ENCODE measurements at regions not wholly inside any gene's neighbourhood (a gene's known extent, or its start where the extent isn't known, plus 50 kb on each side); places are given as distances from the start of the nearest gene placed in this dataset.
A peak's percentile ranks its signal among the peaks of the same experiment; 100 is the strongest.

DNA sequence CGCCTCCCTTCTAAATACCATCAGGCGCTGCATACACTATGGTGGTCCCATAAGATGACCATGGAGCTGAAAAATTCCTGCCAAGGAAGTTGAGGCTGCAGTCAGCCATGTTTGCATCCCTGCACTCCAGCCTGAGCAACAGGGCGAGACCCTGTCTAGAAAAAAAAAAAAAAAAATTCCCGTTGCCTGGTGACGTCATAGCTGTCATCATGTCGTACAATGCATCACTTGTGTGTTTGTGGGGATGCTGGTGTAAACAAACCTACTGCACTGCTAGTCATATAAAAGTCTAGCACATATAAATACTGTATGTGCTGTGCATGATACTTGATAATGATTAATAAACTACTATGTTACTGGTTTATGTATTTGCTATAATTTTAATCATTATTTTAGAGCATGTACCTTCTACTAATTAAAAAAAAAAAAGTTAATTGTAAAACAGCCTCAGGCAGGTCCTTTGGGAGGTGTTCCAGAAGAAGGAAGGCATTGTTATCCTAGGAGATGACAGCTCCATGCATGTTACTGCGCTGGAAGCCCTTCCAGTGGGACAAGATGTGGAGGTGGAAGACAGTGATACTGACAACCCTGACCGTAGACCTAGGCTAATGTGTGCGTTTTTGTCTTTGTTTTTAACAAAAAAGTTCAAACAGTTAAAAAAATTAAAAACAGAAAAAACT lies 132.6 kb downstream of the BANF2 start:
- Histone ChIP-seq H3K27ac (ENCODE audit: low read length) (no peak overlapping the region), H3K4me3 (ENCODE audit: low read depth in 1 of 2, low read length in 2 of 2) (no peak overlapping the region), H3K27me3 (ENCODE audit: low read depth, low read length) (no peaks in the 10 kb centered on the region), H3K36me3 (ENCODE audit: control insufficient read depth in 1 of 2, insufficient read depth in 2 of 2, low read length in 2 of 2) (no peaks in the 10 kb centered on the region), H3K9me3 (ENCODE audit: control insufficient read depth in 1 of 2, low read length in 2 of 2) (no peaks in the 10 kb centered on the region), H3K4me1 (ENCODE audit: control insufficient read depth in 1 of 2, insufficient read depth in 2 of 2, low read length in 2 of 2) (peaks cover 0 to 11% of the 10 kb centered on the region in 2 donors)

- H3K9me3 ChIP-seq (ENCODE audit: control insufficient read depth in 1 of 2, low read length in 2 of 2): no peaks in the 10 kb centered on the region
- H3K4me3 ChIP-seq (ENCODE audit: low read depth in 1 of 2, low read length in 2 of 2): no peak overlapping the region
- H3K27ac ChIP-seq (ENCODE audit: low read length): no peak overlapping the region
- H3K4me1 ChIP-seq (ENCODE audit: control insufficient read depth in 1 of 2, insufficient read depth in 2 of 2, low read length in 2 of 2): no peaks in the 10 kb centered on the region
- H3K27me3 ChIP-seq (ENCODE audit: low read depth, low read length): no peaks in the 10 kb centered on the region
- no peaks in the 10 kb centered on the region for H3K36me3 ChIP-seq (ENCODE audit: control insufficient read depth in 1 of 2, insufficient read depth in 2 of 2, low read length in 2 of 2)
Observed at GRCh38 chr20:17828598-17829144, 128.9 kb downstream of the BANF2 start.

DNA sequence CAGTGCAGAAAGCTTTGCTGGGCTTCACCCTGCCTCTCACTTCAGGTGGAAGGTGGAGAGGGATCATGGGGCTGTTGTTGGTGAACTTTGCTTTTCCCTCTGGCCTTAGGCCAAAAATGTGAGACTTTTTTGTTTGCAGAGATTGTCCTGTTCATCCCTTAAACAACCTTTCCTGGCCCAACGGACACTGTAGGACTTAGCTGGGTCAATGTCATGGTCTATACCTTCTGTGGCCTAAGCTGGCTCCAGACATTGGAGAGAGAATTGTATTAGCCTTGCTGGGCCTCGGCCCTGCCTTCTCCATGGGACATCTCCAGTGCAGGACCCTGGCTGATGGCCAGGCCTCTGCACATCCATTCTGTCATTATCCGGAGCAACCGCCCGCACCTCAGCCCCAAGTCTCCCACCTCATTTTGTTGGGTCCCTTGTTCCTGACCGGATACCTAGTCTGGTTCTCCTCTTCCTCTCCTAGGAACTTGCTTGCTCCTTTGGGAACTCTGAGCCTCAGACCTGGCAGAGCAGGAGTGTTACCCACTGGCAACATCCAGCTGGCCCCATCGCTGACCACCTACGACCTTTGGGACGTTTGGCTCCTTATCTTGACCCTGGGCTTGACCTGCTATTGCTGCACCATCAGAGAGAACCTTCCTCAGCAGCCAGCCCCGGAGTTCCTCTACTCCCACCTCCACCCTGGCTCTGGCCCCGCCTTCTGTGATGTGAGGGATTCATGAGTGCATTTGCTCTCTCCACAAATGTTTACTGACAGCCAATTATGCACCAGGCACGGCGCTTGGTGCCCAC lies 128.2 kb downstream of the BANF2 start:
- Histone ChIP-seq H3K27me3 (ENCODE audit: low read depth, low read length) (no peaks in the 10 kb centered on the region), H3K4me1 (ENCODE audit: control insufficient read depth in 1 of 2, insufficient read depth in 2 of 2, low read length in 2 of 2) (no peaks in the 10 kb centered on the region), H3K36me3 (ENCODE audit: control insufficient read depth in 1 of 2, insufficient read depth in 2 of 2, low read length in 2 of 2) (no peaks in the 10 kb centered on the region), H3K4me3 (ENCODE audit: low read depth in 1 of 2, low read length in 2 of 2) (no peak overlapping the region), H3K9me3 (ENCODE audit: control insufficient read depth in 1 of 2, low read length in 2 of 2) (no peaks in the 10 kb centered on the region), H3K27ac (ENCODE audit: low read length) (no peak overlapping the region)

DNA sequence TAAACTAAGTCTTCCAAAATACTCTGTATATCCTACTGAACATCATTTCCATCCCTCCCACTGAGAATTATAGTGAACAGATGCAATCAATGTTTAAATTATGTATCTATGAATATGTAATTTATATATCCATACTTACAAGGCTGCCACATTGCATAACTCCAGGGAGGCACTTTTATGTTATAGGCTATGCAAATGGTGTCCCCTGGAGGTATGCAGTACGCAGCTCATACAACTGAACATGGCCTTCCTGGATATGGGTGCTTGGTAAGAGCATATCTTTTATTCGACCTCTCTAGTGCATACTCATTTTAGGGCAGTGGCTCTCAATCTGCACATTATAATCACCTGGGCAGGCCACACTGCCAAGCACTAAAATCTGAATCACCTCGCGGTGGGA lies 127.3 kb downstream of the BANF2 start:
- Histone ChIP-seq H3K9me3 (ENCODE audit: control insufficient read depth in 1 of 2, low read length in 2 of 2) (no peaks in the 10 kb centered on the region), H3K4me1 (ENCODE audit: control insufficient read depth in 1 of 2, insufficient read depth in 2 of 2, low read length in 2 of 2) (no peaks in the 10 kb centered on the region), H3K36me3 (ENCODE audit: control insufficient read depth in 1 of 2, insufficient read depth in 2 of 2, low read length in 2 of 2) (no peaks in the 10 kb centered on the region), H3K27ac (ENCODE audit: low read length) (no peak overlapping the region), H3K27me3 (ENCODE audit: low read depth, low read length) (no peaks in the 10 kb centered on the region), H3K4me3 (ENCODE audit: low read depth in 1 of 2, low read length in 2 of 2) (no peak overlapping the region)

DNA sequence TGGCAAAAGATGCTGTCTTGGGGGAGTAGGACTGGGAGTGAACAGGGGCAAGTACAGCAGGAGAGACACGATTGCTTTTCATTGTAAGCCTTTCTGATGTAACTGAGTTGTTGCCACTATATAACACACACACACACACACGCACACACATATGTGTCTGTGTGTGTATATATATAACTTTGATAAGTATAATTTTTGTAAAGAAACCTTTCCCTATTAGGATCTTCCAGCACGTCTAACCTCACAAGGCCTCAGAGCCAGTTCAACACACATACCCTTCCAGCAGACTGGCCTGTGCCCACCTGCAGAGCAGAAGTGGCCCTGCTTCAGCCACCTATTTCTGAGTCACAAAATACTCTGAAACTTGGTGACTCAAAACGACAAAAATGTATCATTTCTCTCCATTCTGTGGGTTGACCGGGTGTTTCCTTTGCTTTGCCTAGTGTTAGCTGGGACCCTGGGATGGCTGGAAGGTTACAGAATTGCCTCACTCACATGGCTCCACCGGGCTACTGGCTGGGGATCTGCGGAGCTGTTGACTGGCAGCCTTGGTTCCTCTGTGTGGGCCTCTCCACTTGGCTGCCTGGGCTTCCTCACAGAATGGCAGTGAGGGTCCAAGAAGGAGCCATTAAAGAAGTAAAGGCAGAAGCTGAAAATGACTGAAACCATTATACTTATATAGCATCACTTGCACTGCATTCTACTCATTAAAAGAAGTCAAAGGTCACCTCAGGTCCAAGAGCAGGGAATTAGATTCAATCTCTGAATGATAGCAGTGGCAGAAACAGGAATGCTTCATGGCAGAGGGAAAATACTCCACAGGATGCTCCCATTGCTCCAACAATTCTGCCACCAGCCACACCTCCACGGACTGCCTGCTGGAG lies 126.4 kb downstream of the BANF2 start:
- no peaks in the 10 kb centered on the region for H3K9me3 ChIP-seq (ENCODE audit: control insufficient read depth in 1 of 2, low read length in 2 of 2)
- no peaks in the 10 kb centered on the region for H3K4me1 ChIP-seq (ENCODE audit: control insufficient read depth in 1 of 2, insufficient read depth in 2 of 2, low read length in 2 of 2)
- H3K36me3 ChIP-seq (ENCODE audit: control insufficient read depth in 1 of 2, insufficient read depth in 2 of 2, low read length in 2 of 2): no peaks in the 10 kb centered on the region
- peak overlapping the region; percentile 13 for H3K27ac ChIP-seq (ENCODE audit: low read length)
- H3K27me3 ChIP-seq (ENCODE audit: low read depth, low read length): no peaks in the 10 kb centered on the region
- H3K4me3 ChIP-seq (ENCODE audit: low read depth in 1 of 2, low read length in 2 of 2): no peak overlapping the region

- Histone ChIP-seq H3K27me3 (ENCODE audit: low read depth, low read length) (no peaks in the 10 kb centered on the region), H3K27ac (ENCODE audit: low read length) (peak overlapping the region; percentile 13), H3K4me1 (ENCODE audit: control insufficient read depth in 1 of 2, insufficient read depth in 2 of 2, low read length in 2 of 2) (no peaks in the 10 kb centered on the region), H3K36me3 (ENCODE audit: control insufficient read depth in 1 of 2, insufficient read depth in 2 of 2, low read length in 2 of 2) (no peaks in the 10 kb centered on the region), H3K9me3 (ENCODE audit: control insufficient read depth in 1 of 2, low read length in 2 of 2) (no peaks in the 10 kb centered on the region), H3K4me3 (ENCODE audit: low read depth in 1 of 2, low read length in 2 of 2) (no peak overlapping the region)
Observed at GRCh38 chr20:17825252-17825959, 125.6 kb downstream of the BANF2 start.

GRCh38 chr20:17824676-17825251 lies 125.0 kb downstream of the BANF2 start:
- Histone ChIP-seq H3K4me1 (ENCODE audit: control insufficient read depth in 1 of 2, insufficient read depth in 2 of 2, low read length in 2 of 2) (no peaks in the 10 kb centered on the region), H3K27me3 (ENCODE audit: low read depth, low read length) (no peaks in the 10 kb centered on the region), H3K4me3 (ENCODE audit: low read depth in 1 of 2, low read length in 2 of 2) (no peak overlapping the region), H3K36me3 (ENCODE audit: control insufficient read depth in 1 of 2, insufficient read depth in 2 of 2, low read length in 2 of 2) (no peaks in the 10 kb centered on the region), H3K27ac (ENCODE audit: low read length) (peak overlapping the region; percentile 13), H3K9me3 (ENCODE audit: control insufficient read depth in 1 of 2, low read length in 2 of 2) (peaks cover 0 to 2% of the 10 kb centered on the region in 2 donors)

GRCh38 chr20:17823409-17824144 lies 123.8 kb downstream of the BANF2 start:
- Histone ChIP-seq H3K27me3 (ENCODE audit: low read depth, low read length) (no peaks in the 10 kb centered on the region), H3K27ac (ENCODE audit: low read length) (peak overlapping the region; percentile 39), H3K9me3 (ENCODE audit: control insufficient read depth in 1 of 2, low read length in 2 of 2) (peaks cover 0 to 3% of the 10 kb centered on the region in 2 donors), H3K4me3 (ENCODE audit: low read depth in 1 of 2, low read length in 2 of 2) (no peak overlapping the region), H3K36me3 (ENCODE audit: control insufficient read depth in 1 of 2, insufficient read depth in 2 of 2, low read length in 2 of 2) (no peaks in the 10 kb centered on the region), H3K4me1 (ENCODE audit: control insufficient read depth in 1 of 2, insufficient read depth in 2 of 2, low read length in 2 of 2) (no peaks in the 10 kb centered on the region)

GRCh38 chr20:17822540-17823408 lies 123.0 kb downstream of the BANF2 start:
- Histone ChIP-seq H3K27ac (ENCODE audit: low read length) (peak overlapping the region; percentile 1), H3K36me3 (ENCODE audit: control insufficient read depth in 1 of 2, insufficient read depth in 2 of 2, low read length in 2 of 2) (no peaks in the 10 kb centered on the region), H3K9me3 (ENCODE audit: control insufficient read depth in 1 of 2, low read length in 2 of 2) (peaks cover 0 to 3% of the 10 kb centered on the region in 2 donors), H3K4me1 (ENCODE audit: control insufficient read depth in 1 of 2, insufficient read depth in 2 of 2, low read length in 2 of 2) (no peaks in the 10 kb centered on the region), H3K4me3 (ENCODE audit: low read depth in 1 of 2, low read length in 2 of 2) (no peak overlapping the region), H3K27me3 (ENCODE audit: low read depth, low read length) (no peaks in the 10 kb centered on the region)
